ENCODE measurements at regions not wholly inside any gene's neighbourhood (a gene's known extent, or its start where the extent isn't known, plus 50 kb on each side); places are given as distances from the start of the nearest gene placed in this dataset.

- H3K4me3 ChIP-seq (ENCODE audit: low read depth, low read length): no peak overlapping the region
- H3K27me3 ChIP-seq: no peaks in the 10 kb centered on the region
- H3K4me1 ChIP-seq: no peaks in the 10 kb centered on the region
- no peak for DNase-seq
- H3K36me3 ChIP-seq: no peaks in the 10 kb centered on the region
- TF ChIP-seq CTCF (IDR thresholded peaks at IDR 0.05; ENCODE audit: low read depth, low read length): no peak
- H3K9me3 ChIP-seq: no peaks in the 10 kb centered on the region
Measured at GRCh38 chr2:186399082-186399644, 86.9 kb upstream of the ZC3H15 start.

GRCh38 chr2:186405842-186406241 is 80.2 kb upstream of the ZC3H15 start:
- Histone ChIP-seq H3K9me3 (no peaks in the 10 kb centered on the region), H3K4me3 (ENCODE audit: low read depth, low read length) (no peak overlapping the region), H3K27me3 (no peaks in the 10 kb centered on the region), H3K4me1 (no peaks in the 10 kb centered on the region), H3K36me3 (no peaks in the 10 kb centered on the region)
- no peak for TF ChIP-seq CTCF (IDR thresholded peaks at IDR 0.05; ENCODE audit: low read depth, low read length)
- DNase-seq: no peak

GRCh38 chr2:186407611-186408010 is 78.4 kb upstream of the ZC3H15 start:
- TF ChIP-seq CTCF (IDR thresholded peaks at IDR 0.05; ENCODE audit: low read depth, low read length): no peak

GRCh38 chr2:186410802-186411201 is 75.3 kb upstream of the ZC3H15 start:
- Histone ChIP-seq H3K27me3 (no peaks in the 10 kb centered on the region), H3K36me3 (no peaks in the 10 kb centered on the region), H3K4me1 (no peaks in the 10 kb centered on the region), H3K9me3 (no peaks in the 10 kb centered on the region), H3K4me3 (ENCODE audit: low read depth, low read length) (no peak overlapping the region)
- DNase-seq: no peak
- TF ChIP-seq CTCF (IDR thresholded peaks at IDR 0.05; ENCODE audit: low read depth, low read length): no peak

More at GRCh38 chr2:186407611-186408010, 78.4 kb upstream of the ZC3H15 start:
- DNase-seq: no peak
- Histone ChIP-seq H3K27me3 (no peaks in the 10 kb centered on the region), H3K4me3 (ENCODE audit: low read depth, low read length) (no peak overlapping the region), H3K4me1 (no peaks in the 10 kb centered on the region), H3K9me3 (no peaks in the 10 kb centered on the region), H3K36me3 (no peaks in the 10 kb centered on the region)

GRCh38 chr2:186422226-186422625 is 63.8 kb upstream of the ZC3H15 start:
- Histone ChIP-seq H3K27me3 (no peaks in the 10 kb centered on the region), H3K36me3 (no peaks in the 10 kb centered on the region), H3K4me3 (ENCODE audit: low read depth, low read length) (no peak overlapping the region), H3K9me3 (no peaks in the 10 kb centered on the region), H3K4me1 (no peaks in the 10 kb centered on the region)
- TF ChIP-seq CTCF (IDR thresholded peaks at IDR 0.05; ENCODE audit: low read depth, low read length): no peak
- no peak for DNase-seq

- TF ChIP-seq CTCF (IDR thresholded peaks at IDR 0.05; ENCODE audit: low read depth, low read length): no peak
- H3K36me3 ChIP-seq: no peaks in the 10 kb centered on the region
- H3K4me3 ChIP-seq (ENCODE audit: low read depth, low read length): no peak overlapping the region
- no peaks in the 10 kb centered on the region for H3K4me1 ChIP-seq
- DNase-seq: no peak
- H3K9me3 ChIP-seq: no peaks in the 10 kb centered on the region
- no peaks in the 10 kb centered on the region for H3K27me3 ChIP-seq
Measured at GRCh38 chr2:186423481-186423880, 62.6 kb upstream of the ZC3H15 start.

Measured in BE2C (cell line).